ENCODE measurements at regions not wholly inside any gene's neighbourhood (a gene's known extent, or its start where the extent isn't known, plus 50 kb on each side); places are given as distances from the start of the nearest gene placed in this dataset.

GRCh38 chr18:34633368-34633767, 76.7 kb upstream of the DTNA start:
- DNase-seq (no peak), FAIRE-seq (no peak)
- TF ChIP-seq, protein P1, sequence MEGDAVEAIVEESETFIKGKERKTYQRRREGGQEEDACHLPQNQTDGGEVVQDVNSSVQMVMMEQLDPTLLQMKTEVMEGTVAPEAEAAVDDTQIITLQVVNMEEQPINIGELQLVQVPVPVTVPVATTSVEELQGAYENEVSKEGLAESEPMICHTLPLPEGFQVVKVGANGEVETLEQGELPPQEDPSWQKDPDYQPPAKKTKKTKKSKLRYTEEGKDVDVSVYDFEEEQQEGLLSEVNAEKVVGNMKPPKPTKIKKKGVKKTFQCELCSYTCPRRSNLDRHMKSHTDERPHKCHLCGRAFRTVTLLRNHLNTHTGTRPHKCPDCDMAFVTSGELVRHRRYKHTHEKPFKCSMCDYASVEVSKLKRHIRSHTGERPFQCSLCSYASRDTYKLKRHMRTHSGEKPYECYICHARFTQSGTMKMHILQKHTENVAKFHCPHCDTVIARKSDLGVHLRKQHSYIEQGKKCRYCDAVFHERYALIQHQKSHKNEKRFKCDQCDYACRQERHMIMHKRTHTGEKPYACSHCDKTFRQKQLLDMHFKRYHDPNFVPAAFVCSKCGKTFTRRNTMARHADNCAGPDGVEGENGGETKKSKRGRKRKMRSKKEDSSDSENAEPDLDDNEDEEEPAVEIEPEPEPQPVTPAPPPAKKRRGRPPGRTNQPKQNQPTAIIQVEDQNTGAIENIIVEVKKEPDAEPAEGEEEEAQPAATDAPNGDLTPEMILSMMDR (IDR thresholded peaks at IDR 0.05; ENCODE audit: borderline replicate concordance, extremely low read depth, insufficient read depth) = no peak
- intact Hi-C loops (cut with DNase I) = no loop called here
- no peak overlapping the region for H3K4me3 ChIP-seq (ENCODE audit: low read length in 3 of 3)
- no peaks in the 10 kb centered on the region for H3K36me3 ChIP-seq (ENCODE audit: control insufficient read depth in 2 of 3, insufficient read depth in 3 of 3, low read length in 3 of 3)
- H3K27me3 ChIP-seq (ENCODE audit: control insufficient read depth, insufficient read depth, low read length) = no peaks in the 10 kb centered on the region
- H3K9ac ChIP-seq (ENCODE audit: low read length in 3 of 3) = no peak overlapping the region
- H3K27ac ChIP-seq (ENCODE audit: low read depth in 2 of 2, low read length in 2 of 2) = no peak overlapping the region
- H3K4me1 ChIP-seq (ENCODE audit: control insufficient read depth in 2 of 3, insufficient read depth in 2 of 3, low read depth in 1 of 3, low read length in 3 of 3) = no peaks in the 10 kb centered on the region
- no peaks in the 10 kb centered on the region for H3K9me3 ChIP-seq (ENCODE audit: control insufficient read depth in 2 of 3, insufficient read depth in 1 of 3, low read length in 3 of 3)

GRCh38 chr18:34637094-34637801, 72.8 kb upstream of the DTNA start:
- no peaks in the 10 kb centered on the region for H3K4me1 ChIP-seq (ENCODE audit: control insufficient read depth in 2 of 3, insufficient read depth in 2 of 3, low read depth in 1 of 3, low read length in 3 of 3)
- no peak overlapping the region for H3K27ac ChIP-seq (ENCODE audit: low read depth in 2 of 2, low read length in 2 of 2)
- no peak for FAIRE-seq
- no peak overlapping the region for H3K4me3 ChIP-seq (ENCODE audit: low read length in 3 of 3)
- DNase-seq = no peak
- H3K9ac ChIP-seq (ENCODE audit: low read length in 3 of 3) = no peak overlapping the region
- H3K9me3 ChIP-seq (ENCODE audit: control insufficient read depth in 2 of 3, insufficient read depth in 1 of 3, low read length in 3 of 3) = no peaks in the 10 kb centered on the region
- intact Hi-C loops (cut with DNase I) = no loop called here
- no peaks in the 10 kb centered on the region for H3K36me3 ChIP-seq (ENCODE audit: control insufficient read depth in 2 of 3, insufficient read depth in 3 of 3, low read length in 3 of 3)
- no peaks in the 10 kb centered on the region for H3K27me3 ChIP-seq (ENCODE audit: control insufficient read depth, insufficient read depth, low read length)
- TF ChIP-seq, protein P1 (IDR thresholded peaks at IDR 0.05; ENCODE audit: borderline replicate concordance, extremely low read depth, insufficient read depth) = no peak

DNA sequence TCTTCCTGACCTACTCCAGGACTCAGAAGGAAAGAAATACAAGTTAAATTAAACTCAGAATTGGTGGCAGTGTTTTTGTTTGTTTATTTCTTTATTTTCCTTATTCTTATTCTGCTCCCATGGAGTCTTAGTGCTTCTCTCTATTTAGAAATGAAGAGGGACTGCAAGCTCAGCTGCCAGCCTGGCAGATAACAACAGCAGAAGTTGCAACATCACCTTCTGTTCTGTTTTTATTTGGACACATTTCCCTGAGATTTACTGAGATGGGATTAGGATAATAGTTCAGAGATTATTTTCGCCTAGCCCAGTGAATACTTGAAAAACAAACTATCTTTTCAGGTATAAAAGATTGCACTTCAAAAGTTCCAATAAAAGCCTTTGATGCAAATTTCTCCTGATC, 70.4 kb upstream of the DTNA start:
- TF ChIP-seq, protein P1 (IDR thresholded peaks at IDR 0.05; ENCODE audit: borderline replicate concordance, extremely low read depth, insufficient read depth) = no peak
- FAIRE-seq = no peak
- no peaks in the 10 kb centered on the region for H3K4me1 ChIP-seq (ENCODE audit: control insufficient read depth in 2 of 3, insufficient read depth in 2 of 3, low read depth in 1 of 3, low read length in 3 of 3)
- no peak overlapping the region for H3K9ac ChIP-seq (ENCODE audit: low read length in 3 of 3)
- H3K36me3 ChIP-seq (ENCODE audit: control insufficient read depth in 2 of 3, insufficient read depth in 3 of 3, low read length in 3 of 3) = no peaks in the 10 kb centered on the region
- no peak for DNase-seq
- no peak overlapping the region for H3K4me3 ChIP-seq (ENCODE audit: low read length in 3 of 3)
- intact Hi-C loops (cut with DNase I) = no loop called here
- H3K27ac ChIP-seq (ENCODE audit: low read depth in 2 of 2, low read length in 2 of 2) = no peak overlapping the region
- H3K27me3 ChIP-seq (ENCODE audit: control insufficient read depth, insufficient read depth, low read length) = no peaks in the 10 kb centered on the region
- no peaks in the 10 kb centered on the region for H3K9me3 ChIP-seq (ENCODE audit: control insufficient read depth in 2 of 3, insufficient read depth in 1 of 3, low read length in 3 of 3)

DNA sequence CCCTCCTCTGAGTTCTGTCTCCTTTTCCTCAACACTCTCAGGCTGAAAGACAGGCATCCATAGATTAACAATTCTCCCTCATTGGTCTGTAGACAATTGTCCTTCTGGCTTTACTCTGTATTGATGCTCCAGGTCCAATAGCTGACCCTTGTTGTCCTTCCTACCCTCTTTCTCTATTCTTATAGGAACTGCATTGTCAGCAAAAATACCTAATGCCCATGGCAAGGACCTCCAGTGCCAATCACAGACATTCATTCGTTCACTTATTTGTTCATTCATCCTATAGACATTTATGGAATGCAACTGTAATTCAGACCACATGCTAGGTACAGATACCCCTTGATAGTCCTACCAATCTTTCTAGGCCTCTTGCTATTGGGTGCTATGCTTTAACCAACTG, 69.8 kb upstream of the DTNA start:
- no peak for FAIRE-seq
- no peak for DNase-seq
- TF ChIP-seq, protein P1 (IDR thresholded peaks at IDR 0.05; ENCODE audit: borderline replicate concordance, extremely low read depth, insufficient read depth) = no peak

More for the DNA sequence above, 69.8 kb upstream of the DTNA start:
- H3K27me3 ChIP-seq (ENCODE audit: control insufficient read depth, insufficient read depth, low read length) = no peaks in the 10 kb centered on the region
- no peaks in the 10 kb centered on the region for H3K9me3 ChIP-seq (ENCODE audit: control insufficient read depth in 2 of 3, insufficient read depth in 1 of 3, low read length in 3 of 3)
- intact Hi-C loops (cut with DNase I) = no loop called here
- no peaks in the 10 kb centered on the region for H3K36me3 ChIP-seq (ENCODE audit: control insufficient read depth in 2 of 3, insufficient read depth in 3 of 3, low read length in 3 of 3)
- H3K9ac ChIP-seq (ENCODE audit: low read length in 3 of 3) = no peak overlapping the region
- no peak overlapping the region for H3K27ac ChIP-seq (ENCODE audit: low read depth in 2 of 2, low read length in 2 of 2)
- no peak overlapping the region for H3K4me3 ChIP-seq (ENCODE audit: low read length in 3 of 3)
- no peaks in the 10 kb centered on the region for H3K4me1 ChIP-seq (ENCODE audit: control insufficient read depth in 2 of 3, insufficient read depth in 2 of 3, low read depth in 1 of 3, low read length in 3 of 3)

All from kidney (tissue), 13 donors.